ENCODE measurements at regions not wholly inside any gene's neighbourhood (a gene's known extent, or its start where the extent isn't known, plus 50 kb on each side); places are given as distances from the start of the nearest gene placed in this dataset.

GRCh38 chr1:68373173-68373572 is 76.6 kb downstream of the RPE65 start:
- TF ChIP-seq FOXA1 (IDR thresholded peaks at IDR 0.05) (no peak), SP1 (IDR thresholded peaks at IDR 0.05) (no peak), BHLHE40 (IDR thresholded peaks at IDR 0.05; ENCODE audit: borderline replicate concordance) (no peak), ELF4 (IDR thresholded peaks at IDR 0.05) (no peak), SUZ12 (IDR thresholded peaks at IDR 0.05) (no peak), ARNT (IDR thresholded peaks at IDR 0.05) (no peak), FOXK2 (IDR thresholded peaks at IDR 0.05) (no peak), NFRKB (IDR thresholded peaks at IDR 0.05) (no peak)
